Stimulated activated memory B cell treated with anti-CD40 and anti-IgM and Interleukin-4, amounts not matched to agents 10 μg/mL and 1 μg/mL and 100 μg/mL, for 72 hours (primary cell): ENCODE measurements at regions not wholly inside any gene's neighbourhood (a gene's known extent, or its start where the extent isn't known, plus 50 kb on each side); places are given as distances from the start of the nearest gene placed in this dataset.

Experiments
- ATAC-seq: fragments of 150-1000 bp; cut with Tn5 transposase; 2 replicates; pipeline ENCODE4 v1.10.0; 2021
- H3K27ac Mint-ChIP-seq: one replicate; pipeline ENCODE4 v1.8.0; 2022; ENCODE audit warnings: mild to moderate bottlenecking, mixed read lengths
- H3K27me3 Mint-ChIP-seq: one replicate; pipeline ENCODE4 v1.8.0; 2022; ENCODE audit warnings: mixed read lengths
- H3K36me3 Mint-ChIP-seq: one replicate; pipeline ENCODE4 v1.8.0; 2022; ENCODE audit warnings: mixed read lengths
- H3K4me1 Mint-ChIP-seq: one replicate; pipeline ENCODE4 v1.8.0; 2022; ENCODE audit warnings: mixed read lengths
- H3K4me3 Mint-ChIP-seq: one replicate; pipeline ENCODE4 v1.8.0; 2022; ENCODE audit warnings: mild to moderate bottlenecking, moderate library complexity, mixed read lengths
- H3K9me3 Mint-ChIP-seq: one replicate; pipeline ENCODE4 v1.8.0; 2022; ENCODE audit warnings: mixed read lengths

DNA sequence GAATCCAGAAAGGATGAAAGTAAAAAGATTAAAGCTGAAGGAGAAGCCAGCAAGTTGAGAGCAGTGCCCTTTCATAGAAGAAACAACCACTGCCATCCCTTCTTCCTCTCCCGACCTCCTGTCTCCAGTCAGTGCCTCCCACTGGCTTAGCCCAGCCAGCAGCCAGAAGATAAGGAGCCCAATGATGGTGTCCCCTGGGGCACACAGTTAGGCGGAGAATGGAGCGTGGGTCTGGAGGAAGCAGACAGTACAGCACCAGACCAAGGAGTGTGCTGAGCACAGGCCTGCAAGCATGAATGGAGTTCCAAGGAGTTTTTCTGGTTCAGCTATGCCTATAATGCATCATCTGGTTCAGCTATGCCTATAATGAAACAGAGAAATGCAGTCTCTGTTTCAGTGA, 54.3 kb upstream of the TNRC6B start:
- peaks cover 23% of the 10 kb centered on the region for H3K4me1 Mint-ChIP-seq
- H3K9me3 Mint-ChIP-seq, result no peaks in the 10 kb centered on the region
- no peak overlapping the region for H3K27ac Mint-ChIP-seq
- ATAC-seq, result no peak
- no peak overlapping the region for H3K4me3 Mint-ChIP-seq
- no peaks in the 10 kb centered on the region for H3K27me3 Mint-ChIP-seq
- H3K36me3 Mint-ChIP-seq, result peaks cover 34% of the 10 kb centered on the region
